CD4-positive, alpha-beta T cell (primary cell): ENCODE measurements at regions not wholly inside any gene's neighbourhood (a gene's known extent, or its start where the extent isn't known, plus 50 kb on each side); places are given as distances from the start of the nearest gene placed in this dataset.

Experiments
- ATAC-seq: fragments of 200-7000 bp; cut with Tn5 transposase; one replicate; pipeline ENCODE4 v1.10.0; 2022; ENCODE audit warnings: mild to moderate bottlenecking; ENCODE audit not compliant: poor library complexity
- CTCF ChIA-PET: fragments of 350-600 bp; sonication (Branson Sonifier 250); formaldehyde crosslinking; loops from one replicate; lab custom pipeline; 2021; ENCODE audit warnings: antibody characterized with exemption, inconsistent platforms; lab: Charles Lee
- POLR2A ChIA-PET: fragments of 350-600 bp; sonication (Branson Sonifier 250); formaldehyde crosslinking; loops from one replicate; lab custom pipeline; 2021; ENCODE audit warnings: antibody characterized with exemption, inconsistent platforms; lab: Charles Lee
- DNase-seq, 14 experiments: peaks; one replicate each; pipeline ENCODE4 v3.0.0-alpha.2; 2013 to 2020; ENCODE audit warnings: mixed read lengths in 2 of 14
- H3K27ac ChIP-seq, 2 donors: one replicate each; pipeline versions ENCODE4 v1.5.1 to v1.7.0; 2013; ENCODE audit warnings: low read length in 2 of 2, low read depth in 1 of 2, mild to moderate bottlenecking in 1 of 2
- H3K27me3 ChIP-seq, 2 experiments: 1 replicate in 1 of 2; 2 replicates in 1 of 2; pipeline versions ENCODE4 v1.6.1 to v1.7.0; 2013; ENCODE audit warnings: low read length in 2 of 2, control low read depth in 1 of 2, mild to moderate bottlenecking in 1 of 2, moderate library complexity in 1 of 2; ENCODE audit not compliant: insufficient read depth in 2 of 2, control insufficient read depth in 1 of 2
- H3K36me3 ChIP-seq: one replicate; pipeline ENCODE4 v1.6.1; 2013; ENCODE audit warnings: low read length, control low read depth; ENCODE audit not compliant: insufficient read depth
- H3K4me1 ChIP-seq: one replicate; pipeline ENCODE4 v1.6.1; 2013; ENCODE audit warnings: low read length, control low read depth; ENCODE audit not compliant: insufficient read depth
- H3K4me3 ChIP-seq: one replicate; pipeline ENCODE4 v1.5.1; 2013; ENCODE audit warnings: mild to moderate bottlenecking, low read length, moderate library complexity
- H3K9me3 ChIP-seq, 2 experiments: 1 replicate in 1 of 2; 2 replicates in 1 of 2; pipeline versions ENCODE4 v1.6.1 to v1.7.0; 2013; ENCODE audit warnings: low read length in 2 of 2, mild to moderate bottlenecking in 2 of 2, control low read depth in 1 of 2, moderate library complexity in 1 of 2; ENCODE audit not compliant: control insufficient read depth in 1 of 2, insufficient read depth in 1 of 2
- H3K27ac Mint-ChIP-seq: one replicate; pipeline ENCODE4 v1.8.0; 2020; ENCODE audit warnings: mixed read lengths
- H3K27me3 Mint-ChIP-seq: one replicate; pipeline ENCODE4 v1.8.0; 2021; ENCODE audit warnings: mixed read lengths
- H3K36me3 Mint-ChIP-seq: one replicate; pipeline ENCODE4 v1.8.0; 2021; ENCODE audit warnings: low read depth, mixed read lengths
- H3K4me1 Mint-ChIP-seq: one replicate; pipeline ENCODE4 v1.8.0; 2021; ENCODE audit warnings: low read depth, mixed read lengths
- H3K4me3 Mint-ChIP-seq: one replicate; pipeline ENCODE4 v1.8.0; 2020; ENCODE audit warnings: mild to moderate bottlenecking, mixed read lengths
- H3K9me3 Mint-ChIP-seq: one replicate; pipeline ENCODE4 v1.8.0; 2020; ENCODE audit warnings: mixed read lengths
- intact Hi-C, 2 experiments: fragments of 100-400 bp; cut with DNase I in 1 of 2; cut with micrococcal nuclease in 1 of 2; formaldehyde crosslinking; loops; one replicate each; pipeline versions ENCODE4 v1.15.1 to v1.9.0; 2023 to 2025; cut with DNase I, micrococcal nuclease
- TF ChIP-seq, protein P1 (sequence below): fragments of 200-600 bp; IDR thresholded peaks from one replicate; pipeline ENCODE4 v1.8.0; 2022; ENCODE audit warnings: antibody characterized with exemption, mild to moderate bottlenecking

DNA sequence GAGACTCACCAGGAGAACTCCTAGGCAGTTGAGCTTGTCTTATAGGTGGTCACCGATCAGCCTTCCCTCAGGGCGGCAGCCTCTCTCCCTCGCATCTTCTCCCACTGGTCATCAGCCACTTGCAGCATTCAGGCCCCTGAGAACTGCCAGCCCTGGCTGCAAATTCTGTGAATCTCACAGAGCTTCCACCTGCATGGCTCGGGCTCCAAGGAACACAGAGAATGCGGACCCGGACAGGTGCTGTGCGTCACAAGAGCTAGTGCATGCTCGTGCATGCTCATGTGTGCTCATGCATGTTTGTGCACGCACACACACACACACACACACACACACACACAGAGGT is 176.9 kb downstream of the ARHGAP12 start:
- Mint-ChIP-seq H3K27me3 (no peaks in the 10 kb centered on the region), H3K4me3 (no peak overlapping the region), H3K9me3 (no peaks in the 10 kb centered on the region), H3K36me3 (no peaks in the 10 kb centered on the region), H3K27ac (no peak overlapping the region), H3K4me1 (no peaks in the 10 kb centered on the region)
- Histone ChIP-seq H3K9me3 (no peaks in the 10 kb centered on the region), H3K4me3 (no peak overlapping the region), H3K36me3 (no peaks in the 10 kb centered on the region), H3K27ac (no peak overlapping the region), H3K27me3 (no peaks in the 10 kb centered on the region), H3K4me1 (no peaks in the 10 kb centered on the region)
- CTCF ChIA-PET: interaction anchor here (1.6 kb wide), 1 partner anchor 720 kb away, joined by 3 read pairs; the partner anchor contains the start of gene ZNF438
- intact Hi-C loops: no loop called here
- DNase-seq (no peak), ATAC-seq (no peak)
- TF ChIP-seq, protein P1, sequence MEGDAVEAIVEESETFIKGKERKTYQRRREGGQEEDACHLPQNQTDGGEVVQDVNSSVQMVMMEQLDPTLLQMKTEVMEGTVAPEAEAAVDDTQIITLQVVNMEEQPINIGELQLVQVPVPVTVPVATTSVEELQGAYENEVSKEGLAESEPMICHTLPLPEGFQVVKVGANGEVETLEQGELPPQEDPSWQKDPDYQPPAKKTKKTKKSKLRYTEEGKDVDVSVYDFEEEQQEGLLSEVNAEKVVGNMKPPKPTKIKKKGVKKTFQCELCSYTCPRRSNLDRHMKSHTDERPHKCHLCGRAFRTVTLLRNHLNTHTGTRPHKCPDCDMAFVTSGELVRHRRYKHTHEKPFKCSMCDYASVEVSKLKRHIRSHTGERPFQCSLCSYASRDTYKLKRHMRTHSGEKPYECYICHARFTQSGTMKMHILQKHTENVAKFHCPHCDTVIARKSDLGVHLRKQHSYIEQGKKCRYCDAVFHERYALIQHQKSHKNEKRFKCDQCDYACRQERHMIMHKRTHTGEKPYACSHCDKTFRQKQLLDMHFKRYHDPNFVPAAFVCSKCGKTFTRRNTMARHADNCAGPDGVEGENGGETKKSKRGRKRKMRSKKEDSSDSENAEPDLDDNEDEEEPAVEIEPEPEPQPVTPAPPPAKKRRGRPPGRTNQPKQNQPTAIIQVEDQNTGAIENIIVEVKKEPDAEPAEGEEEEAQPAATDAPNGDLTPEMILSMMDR: no peak
- POLR2A ChIA-PET: no interaction called here

DNA sequence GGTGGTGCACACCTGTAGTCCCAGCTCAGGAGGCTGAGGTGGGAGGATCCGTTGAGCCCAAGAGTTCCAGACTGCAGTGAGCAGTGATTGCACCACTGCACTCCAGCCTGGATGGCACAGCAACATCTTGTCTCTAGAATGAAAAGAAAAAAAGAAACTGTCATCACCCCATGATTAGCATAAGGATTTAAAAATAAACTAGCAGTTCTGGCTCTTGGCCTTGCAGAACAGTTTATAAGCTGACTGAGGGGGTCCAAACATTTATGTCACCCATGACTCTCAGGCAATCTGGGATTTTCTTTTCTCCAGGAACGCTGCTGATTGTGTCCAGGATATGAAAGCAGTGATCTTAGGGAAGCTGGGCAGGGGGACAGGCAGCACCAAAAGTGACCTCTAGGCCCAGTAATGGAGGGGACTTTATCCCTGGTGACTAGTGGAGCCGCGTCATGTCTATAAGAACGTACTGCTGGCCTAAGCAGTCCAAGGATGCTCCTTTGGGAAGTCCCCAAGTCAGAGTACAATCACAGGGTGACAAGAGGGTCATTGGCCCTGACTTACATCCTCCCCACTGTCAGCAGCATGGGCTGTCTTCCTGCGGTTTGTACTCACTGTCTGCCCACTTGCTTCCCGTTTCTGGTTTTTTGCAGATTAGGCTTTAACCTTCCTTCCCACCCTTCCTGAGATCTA is 177.4 kb downstream of the ARHGAP12 start:
- TF ChIP-seq, protein P1: no peak
- H3K4me1 Mint-ChIP-seq: no peaks in the 10 kb centered on the region
- no peaks in the 10 kb centered on the region for H3K9me3 Mint-ChIP-seq
- Histone ChIP-seq H3K9me3 (no peaks in the 10 kb centered on the region), H3K4me3 (no peak overlapping the region), H3K36me3 (no peaks in the 10 kb centered on the region), H3K4me1 (peaks cover under 1% of the 10 kb centered on the region), H3K27ac (no peak overlapping the region), H3K27me3 (no peaks in the 10 kb centered on the region)
- peak in 2 of 14 experiments; percentile 57 to 72 for DNase-seq
- CTCF ChIA-PET: interaction anchor here (1.6 kb wide), 1 partner anchor 719 kb away, joined by 3 read pairs; the partner anchor contains the start of gene ZNF438
- no peak for ATAC-seq
- H3K27ac Mint-ChIP-seq: no peak overlapping the region
- no peak overlapping the region for H3K4me3 Mint-ChIP-seq
- intact Hi-C loops: no loop called here
- POLR2A ChIA-PET: no interaction called here
- H3K36me3 Mint-ChIP-seq: no peaks in the 10 kb centered on the region
- no peaks in the 10 kb centered on the region for H3K27me3 Mint-ChIP-seq

DNA sequence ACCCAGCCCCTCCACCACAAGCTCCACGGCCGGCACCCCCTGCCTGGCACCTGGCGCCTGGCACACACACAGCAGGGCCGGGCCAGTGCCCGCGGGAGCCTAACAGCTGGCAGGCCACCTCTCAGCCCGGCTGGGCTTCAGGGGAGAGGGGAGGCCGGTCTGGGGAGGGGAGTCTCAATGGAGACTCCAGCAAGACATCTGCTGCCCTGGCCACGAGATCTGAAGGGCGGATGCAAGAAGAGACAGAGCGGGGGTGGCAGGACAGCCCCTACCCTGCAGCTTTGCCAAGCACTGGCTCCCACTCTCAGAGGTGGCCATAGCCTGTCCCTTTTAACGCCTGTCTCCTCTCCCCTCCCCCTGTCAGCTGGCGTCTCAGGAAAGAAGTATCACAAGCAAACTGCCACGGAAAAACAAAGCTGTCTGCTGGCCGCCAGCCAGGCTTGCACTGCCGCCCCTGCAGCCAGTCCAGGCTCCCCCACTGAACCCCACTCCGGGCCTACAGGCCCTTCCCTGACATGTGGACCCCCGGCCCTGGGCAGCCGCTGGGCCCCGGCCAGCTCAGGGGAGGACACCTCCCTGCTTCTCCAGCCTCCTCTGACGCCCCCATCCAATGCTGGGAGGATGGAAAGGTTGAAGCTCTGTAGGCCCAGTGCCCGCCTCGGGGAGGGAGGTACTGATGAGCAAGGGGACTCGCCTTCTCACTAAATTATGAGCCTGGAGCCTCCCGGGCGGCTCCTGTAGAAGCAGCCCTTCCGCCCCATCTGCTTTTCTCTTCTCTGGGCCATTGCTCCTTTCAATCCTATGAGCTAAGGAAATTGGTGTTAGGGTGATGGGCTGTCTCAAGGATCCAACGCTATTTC is 178.4 kb downstream of the ARHGAP12 start:
- ChIA-PET CTCF (interaction anchor here (1.6 to 1.7 kb wide), 2 partner anchors 19 to 718 kb away, joined by 3 to 4 read pairs; partner anchors contain the start of gene ZNF438), POLR2A (no interaction called here)
- Histone ChIP-seq H3K27ac (no peak overlapping the region), H3K27me3 (no peaks in the 10 kb centered on the region), H3K36me3 (no peaks in the 10 kb centered on the region), H3K9me3 (no peaks in the 10 kb centered on the region), H3K4me3 (no peak overlapping the region), H3K4me1 (peaks cover 11% of the 10 kb centered on the region)
- Mint-ChIP-seq H3K4me3 (no peak overlapping the region), H3K9me3 (no peaks in the 10 kb centered on the region), H3K4me1 (peaks cover 6% of the 10 kb centered on the region), H3K27ac (no peak overlapping the region), H3K27me3 (no peaks in the 10 kb centered on the region), H3K36me3 (no peaks in the 10 kb centered on the region)
- DNase-seq (no peak), ATAC-seq (no peak)
- intact Hi-C loops: no loop called here
- TF ChIP-seq, protein P1: no peak
